Bronchial epithelial cell (primary cell): ENCODE measurements at regions not wholly inside any gene's neighbourhood (a gene's known extent, or its start where the extent isn't known, plus 50 kb on each side); places are given as distances from the start of the nearest gene placed in this dataset.

Experiments used
- DNase-seq: peaks from one replicate; pipeline ENCODE4 v3.0.0-alpha.2; 2010; ENCODE audit warnings: low read depth
- FAIRE-seq: peaks from 2 replicates; lab custom pipeline; 2011; peaks lifted over from hg19 to GRCh38; lab: Jason Lieb, UNC
- H3K27me3 ChIP-seq: 2 replicates; pipeline ENCODE4 v1.5.1; 2011; ENCODE audit warnings: low read length; ENCODE audit not compliant: control insufficient read depth, insufficient read depth
- H3K36me3 ChIP-seq: 2 replicates; pipeline ENCODE4 v1.5.1; 2011; ENCODE audit warnings: low read length; ENCODE audit not compliant: control insufficient read depth, insufficient read depth
- H3K4me3 ChIP-seq: 2 replicates; pipeline ENCODE4 v1.5.1; 2011; ENCODE audit warnings: mild to moderate bottlenecking, low read depth, low read length, control low read depth
- TF ChIP-seq, protein P1 (sequence below): IDR thresholded peaks from 2 replicates; pipeline ENCODE4 v1.5.1; 2011; ENCODE audit warnings: mild to moderate bottlenecking, moderate library complexity, low read length, control low read depth, inconsistent platforms; ENCODE audit not compliant: insufficient read depth, severe bottlenecking

- no peak for FAIRE-seq
- Histone ChIP-seq H3K4me3 (no peak overlapping the region), H3K36me3 (no peaks in the 10 kb centered on the region), H3K27me3 (peaks cover 53% of the 10 kb centered on the region)
- TF ChIP-seq, protein P1, sequence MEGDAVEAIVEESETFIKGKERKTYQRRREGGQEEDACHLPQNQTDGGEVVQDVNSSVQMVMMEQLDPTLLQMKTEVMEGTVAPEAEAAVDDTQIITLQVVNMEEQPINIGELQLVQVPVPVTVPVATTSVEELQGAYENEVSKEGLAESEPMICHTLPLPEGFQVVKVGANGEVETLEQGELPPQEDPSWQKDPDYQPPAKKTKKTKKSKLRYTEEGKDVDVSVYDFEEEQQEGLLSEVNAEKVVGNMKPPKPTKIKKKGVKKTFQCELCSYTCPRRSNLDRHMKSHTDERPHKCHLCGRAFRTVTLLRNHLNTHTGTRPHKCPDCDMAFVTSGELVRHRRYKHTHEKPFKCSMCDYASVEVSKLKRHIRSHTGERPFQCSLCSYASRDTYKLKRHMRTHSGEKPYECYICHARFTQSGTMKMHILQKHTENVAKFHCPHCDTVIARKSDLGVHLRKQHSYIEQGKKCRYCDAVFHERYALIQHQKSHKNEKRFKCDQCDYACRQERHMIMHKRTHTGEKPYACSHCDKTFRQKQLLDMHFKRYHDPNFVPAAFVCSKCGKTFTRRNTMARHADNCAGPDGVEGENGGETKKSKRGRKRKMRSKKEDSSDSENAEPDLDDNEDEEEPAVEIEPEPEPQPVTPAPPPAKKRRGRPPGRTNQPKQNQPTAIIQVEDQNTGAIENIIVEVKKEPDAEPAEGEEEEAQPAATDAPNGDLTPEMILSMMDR, result no peak
- DNase-seq, result peak; percentile 81
Observed at GRCh38 chr10:100656454-100656853, 88.9 kb upstream of the PAX2 start.

- H3K4me3 ChIP-seq, result no peak overlapping the region
- TF ChIP-seq, protein P1, result no peak
- FAIRE-seq, result no peak
- no peaks in the 10 kb centered on the region for H3K36me3 ChIP-seq
- peaks cover 46% of the 10 kb centered on the region for H3K27me3 ChIP-seq
- DNase-seq, result no peak
Observed at GRCh38 chr10:100658269-100658668, 87.1 kb upstream of the PAX2 start.

DNA sequence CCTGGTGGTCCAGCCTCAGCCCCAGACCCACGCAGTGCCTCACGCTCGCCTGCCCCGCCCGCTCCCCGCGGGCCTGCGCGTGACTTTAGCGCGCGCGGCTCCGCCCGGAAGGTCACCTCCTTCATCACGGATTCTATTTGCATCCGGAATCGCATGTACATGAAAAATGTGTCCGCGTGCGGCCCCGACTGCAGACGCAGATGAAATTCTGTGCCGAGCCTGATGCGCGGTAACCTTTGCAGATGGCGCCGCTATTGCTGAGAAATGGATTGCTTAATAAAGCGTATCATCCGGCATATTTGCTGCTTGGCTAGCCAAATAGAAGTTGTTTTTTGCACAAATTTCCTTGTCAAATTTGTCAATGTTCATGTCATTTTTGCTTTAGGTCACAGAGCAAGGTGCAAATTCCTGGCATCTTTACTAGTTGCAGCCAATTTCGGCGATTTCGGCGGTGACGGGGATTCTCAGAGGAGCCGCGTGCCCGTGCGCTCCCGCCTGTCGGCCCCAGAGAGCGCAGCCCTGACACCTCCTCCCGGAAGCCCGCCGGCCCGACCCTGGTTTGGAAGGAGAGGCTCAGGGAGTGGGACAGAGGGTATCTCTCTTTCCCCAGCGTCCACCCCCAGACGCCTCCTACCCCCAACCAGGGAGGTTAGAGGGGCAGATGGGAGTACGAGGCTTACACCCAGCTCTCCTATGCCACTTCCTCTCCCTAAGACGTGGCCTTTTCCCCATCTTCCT is 85.9 kb upstream of the PAX2 start:
- no peak for FAIRE-seq

GRCh38 chr10:100660365-100660764 is 85.0 kb upstream of the PAX2 start:
- Histone ChIP-seq H3K27me3 (peaks cover 38% of the 10 kb centered on the region), H3K4me3 (no peak overlapping the region), H3K36me3 (no peaks in the 10 kb centered on the region)
- FAIRE-seq (no peak), DNase-seq (no peak)
- TF ChIP-seq, protein P1, result no peak

More for the DNA sequence above, 85.9 kb upstream of the PAX2 start:
- H3K27me3 ChIP-seq, result peaks cover 43% of the 10 kb centered on the region
- TF ChIP-seq, protein P1, result no peak
- DNase-seq, result no peak
- no peak overlapping the region for H3K4me3 ChIP-seq
- no peaks in the 10 kb centered on the region for H3K36me3 ChIP-seq

- Histone ChIP-seq H3K27me3 (peaks cover 33% of the 10 kb centered on the region), H3K4me3 (no peak overlapping the region), H3K36me3 (no peaks in the 10 kb centered on the region)
- DNase-seq (peak; percentile 38), FAIRE-seq (peak; percentile 66)
- TF ChIP-seq, protein P1, result no peak
Observed at GRCh38 chr10:100660945-100661344, 84.4 kb upstream of the PAX2 start.
